CD8-positive, alpha-beta memory T cell (primary cell): ENCODE measurements at regions not wholly inside any gene's neighbourhood (a gene's known extent, or its start where the extent isn't known, plus 50 kb on each side); places are given as distances from the start of the nearest gene placed in this dataset.
"Not testable (repeated sequence)": the region's sequence is repeated elsewhere in the genome, so short reads cannot be mapped to it uniquely, and the experiment has no call there.

ENCODE experiments used
- CTCF ChIA-PET: fragments of 350-600 bp; sonication (Branson Sonifier 250); formaldehyde crosslinking; loops from one replicate; lab custom pipeline; 2021; ENCODE audit warnings: antibody characterized with exemption; lab: Charles Lee
- POLR2A ChIA-PET: fragments of 350-600 bp; sonication (Branson Sonifier 250); formaldehyde crosslinking; loops from one replicate; lab custom pipeline; 2021; ENCODE audit warnings: antibody characterized with exemption; lab: Charles Lee
- DNase-seq, 5 donors: peaks; one replicate each; pipeline versions ENCODE4 v3.0.0 to v3.0.0-alpha.2; 2020 to 2022; ENCODE audit warnings: mixed read lengths in 1 of 5
- H3K27ac ChIP-seq: one replicate; pipeline ENCODE4 v1.7.0; 2013; ENCODE audit warnings: low read depth, mild to moderate bottlenecking, low read length, moderate library complexity
- H3K27me3 ChIP-seq: 2 replicates; pipeline ENCODE4 v1.7.0; 2013; ENCODE audit warnings: low read length, mild to moderate bottlenecking; ENCODE audit not compliant: insufficient read depth, poor library complexity, severe bottlenecking
- H3K36me3 ChIP-seq: 2 replicates; pipeline ENCODE4 v1.7.0; 2013; ENCODE audit warnings: mild to moderate bottlenecking, low read length, moderate library complexity; ENCODE audit not compliant: insufficient read depth
- H3K4me1 ChIP-seq: 2 replicates; pipeline ENCODE4 v1.7.0; 2013; ENCODE audit warnings: mild to moderate bottlenecking, low read length, moderate library complexity; ENCODE audit not compliant: insufficient read depth
- H3K4me3 ChIP-seq: 2 replicates; pipeline ENCODE4 v1.7.0; 2013; ENCODE audit warnings: mild to moderate bottlenecking, low read length
- H3K9me3 ChIP-seq: 2 replicates; pipeline ENCODE4 v1.7.0; 2013; ENCODE audit warnings: mild to moderate bottlenecking, low read length
- H3K27ac Mint-ChIP-seq, 8 donors: one replicate each; pipeline ENCODE4 v1.8.0; 2020 to 2021; ENCODE audit warnings: mixed read lengths in 8 of 8, mild to moderate bottlenecking in 6 of 8, inconsistent platforms in 3 of 8, moderate library complexity in 3 of 8
- H3K27me3 Mint-ChIP-seq, 2 donors: one replicate each; pipeline ENCODE4 v1.8.0; 2020 to 2021; ENCODE audit warnings: mixed read lengths in 2 of 2, mild to moderate bottlenecking in 1 of 2, moderate library complexity in 1 of 2
- H3K36me3 Mint-ChIP-seq, 3 donors: one replicate each; pipeline ENCODE4 v1.8.0; 2020 to 2021; ENCODE audit warnings: mixed read lengths in 3 of 3, inconsistent platforms in 1 of 3, mild to moderate bottlenecking in 1 of 3
- H3K4me1 Mint-ChIP-seq, 3 donors: one replicate each; pipeline ENCODE4 v1.8.0; 2020 to 2021; ENCODE audit warnings: mixed read lengths in 3 of 3, inconsistent platforms in 1 of 3, mild to moderate bottlenecking in 1 of 3
- H3K4me3 Mint-ChIP-seq, 7 donors: one replicate each; pipeline ENCODE4 v1.8.0; 2020 to 2021; ENCODE audit warnings: mixed read lengths in 7 of 7, mild to moderate bottlenecking in 6 of 7, moderate library complexity in 4 of 7, inconsistent platforms in 2 of 7
- H3K9me3 Mint-ChIP-seq, 5 donors: one replicate each; pipeline ENCODE4 v1.8.0; 2020 to 2022; ENCODE audit warnings: mixed read lengths in 5 of 5, mild to moderate bottlenecking in 3 of 5, moderate library complexity in 2 of 5, inconsistent platforms in 1 of 5

GRCh38 chr9:31542384-31543055 lies 841.9 kb upstream of the ACO1 start:
- peaks cover 0 to 4% (median 1%) of the 10 kb centered on the region in 3 donors for H3K36me3 Mint-ChIP-seq
- no peaks in the 10 kb centered on the region for H3K27me3 Mint-ChIP-seq
- Histone ChIP-seq H3K9me3 (no peaks in the 10 kb centered on the region), H3K27ac (no peak overlapping the region), H3K27me3 (no peaks in the 10 kb centered on the region), H3K4me3 (no peak overlapping the region), H3K4me1 (no peaks in the 10 kb centered on the region), H3K36me3 (no peaks in the 10 kb centered on the region)
- peak in 3 of 5 donors; percentile 6 to 51 (median 29) for DNase-seq
- peaks cover 18 to 27% (median 25%) of the 10 kb centered on the region in 3 donors for H3K4me1 Mint-ChIP-seq
- peak overlapping the region in 4 of 7 donors; percentile 40 to 67 (median 50) for H3K4me3 Mint-ChIP-seq
- ChIA-PET POLR2A (no interaction called here), CTCF (interaction anchor here (0.8 to 1.8 kb wide), 13 partner anchors 9 to 423 kb away, joined by 3 to 12 read pairs (median 3); no protein-coding TSS in a partner anchor)
- H3K9me3 Mint-ChIP-seq, result no peaks in the 10 kb centered on the region
- peak overlapping the region in 6 of 8 donors; percentile 2 to 84 (median 57) for H3K27ac Mint-ChIP-seq

GRCh38 chr9:31554941-31555340 lies 829.5 kb upstream of the ACO1 start:
- Histone ChIP-seq H3K27me3 (no peaks in the 10 kb centered on the region), H3K36me3 (no peaks in the 10 kb centered on the region), H3K4me1 (no peaks in the 10 kb centered on the region), H3K9me3 (no peaks in the 10 kb centered on the region), H3K4me3 (no peak overlapping the region), H3K27ac (no peak overlapping the region)
- H3K4me1 Mint-ChIP-seq, result peaks cover 0 to 4% (median 0%) of the 10 kb centered on the region in 3 donors
- H3K36me3 Mint-ChIP-seq, result peaks cover 0 to 10% (median 0%) of the 10 kb centered on the region in 3 donors
- no peak for DNase-seq
- ChIA-PET POLR2A (no interaction called here), CTCF (no interaction called here)
- H3K4me3 Mint-ChIP-seq, result no peak overlapping the region
- peaks cover 0 to 3% (median 0%) of the 10 kb centered on the region in 5 donors for H3K9me3 Mint-ChIP-seq
- H3K27ac Mint-ChIP-seq, result no peak overlapping the region
- H3K27me3 Mint-ChIP-seq, result no peaks in the 10 kb centered on the region

DNA sequence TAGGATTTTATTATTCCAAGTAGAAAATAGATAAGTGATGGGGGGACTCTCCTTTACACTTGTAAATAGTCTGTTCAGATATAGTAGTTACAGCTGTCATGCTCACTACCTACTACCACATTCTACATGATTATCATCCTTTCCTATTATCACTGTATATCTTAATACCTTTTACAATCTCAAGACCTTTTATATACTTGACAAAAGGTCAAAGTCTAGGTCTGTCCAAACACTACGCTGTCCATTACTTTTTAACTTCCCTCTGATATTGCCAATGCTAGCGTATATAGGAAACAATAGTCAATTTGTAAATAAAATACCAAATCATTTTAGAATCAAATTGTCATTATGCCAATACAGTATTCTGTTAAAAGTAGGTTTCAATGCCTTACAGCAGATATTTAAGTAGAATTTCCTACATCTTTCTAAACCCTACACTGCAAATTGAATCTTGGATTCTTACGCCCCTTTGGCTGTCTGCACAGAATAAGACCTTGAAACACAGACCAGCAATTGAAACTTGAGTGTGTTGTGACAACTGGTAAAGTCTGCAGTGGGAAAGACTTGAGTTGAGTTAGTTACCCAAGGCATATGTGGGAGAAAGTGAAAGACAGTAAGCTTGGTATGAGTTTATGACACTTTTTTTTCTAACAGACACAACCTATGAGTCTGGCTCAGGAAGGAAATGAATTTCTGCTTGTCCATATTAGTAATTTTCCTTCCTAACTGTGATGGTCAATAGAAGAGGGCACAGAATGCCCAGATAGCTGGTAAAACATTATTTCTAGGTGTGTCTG lies 827.6 kb upstream of the ACO1 start:
- no peaks in the 10 kb centered on the region for H3K27me3 Mint-ChIP-seq
- no peaks in the 10 kb centered on the region for H3K4me1 ChIP-seq
- no peaks in the 10 kb centered on the region for H3K27me3 ChIP-seq
- CTCF ChIA-PET, result no interaction called here
- no peaks in the 10 kb centered on the region for H3K9me3 ChIP-seq
- H3K27ac ChIP-seq, result no peak overlapping the region
- H3K36me3 Mint-ChIP-seq, result peaks cover 0 to 10% (median 0%) of the 10 kb centered on the region in 3 donors
- peaks cover 0 to 4% (median 0%) of the 10 kb centered on the region in 3 donors for H3K4me1 Mint-ChIP-seq
- no peak for DNase-seq
- H3K36me3 ChIP-seq, result no peaks in the 10 kb centered on the region
- H3K27ac Mint-ChIP-seq, result no peak overlapping the region
- POLR2A ChIA-PET, result no interaction called here
- peaks cover 0 to 3% (median 0%) of the 10 kb centered on the region in 5 donors for H3K9me3 Mint-ChIP-seq
- H3K4me3 ChIP-seq, result no peak overlapping the region
- no peak overlapping the region for H3K4me3 Mint-ChIP-seq

DNA sequence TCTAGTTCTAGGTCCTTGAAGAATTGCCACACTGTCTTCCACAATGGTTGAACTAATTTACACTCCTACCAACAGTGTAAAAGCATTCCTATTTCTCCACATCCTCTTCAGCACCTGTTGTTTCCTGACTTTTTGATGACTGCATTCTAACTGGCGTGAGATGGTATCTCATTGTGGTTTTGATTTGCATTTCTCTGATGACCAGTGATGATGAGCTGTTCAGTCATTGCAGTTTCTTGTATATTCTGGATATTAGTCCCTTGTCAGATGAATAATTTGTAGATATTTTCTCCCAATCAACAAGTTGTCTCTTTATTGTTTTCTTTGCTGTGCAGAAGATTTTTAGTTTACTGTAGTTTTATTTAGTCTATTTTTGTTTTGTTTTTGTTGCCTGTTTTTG lies 812.3 kb upstream of the ACO1 start:
- H3K9me3 Mint-ChIP-seq, CTCF ChIA-PET, H3K27me3 Mint-ChIP-seq, DNase-seq, H3K27me3 ChIP-seq, H3K27ac ChIP-seq, H3K4me3 Mint-ChIP-seq, H3K9me3 ChIP-seq, H3K36me3 ChIP-seq, H3K4me1 Mint-ChIP-seq, H3K4me1 ChIP-seq, H3K27ac Mint-ChIP-seq, H3K4me3 ChIP-seq, H3K36me3 Mint-ChIP-seq, POLR2A ChIA-PET: not testable (repeated sequence)

GRCh38 chr9:31573561-31573960 lies 810.9 kb upstream of the ACO1 start:
- H3K4me3 Mint-ChIP-seq, result no peak overlapping the region
- H3K27me3 Mint-ChIP-seq, result peaks cover 0 to 3% of the 10 kb centered on the region in 2 donors

GRCh38 chr9:31574006-31574765 lies 810.3 kb upstream of the ACO1 start:
- peaks cover 0 to 3% of the 10 kb centered on the region in 2 donors for H3K27me3 Mint-ChIP-seq
- Histone ChIP-seq H3K27me3 (no peaks in the 10 kb centered on the region), H3K4me1 (no peaks in the 10 kb centered on the region), H3K4me3 (no peak overlapping the region), H3K27ac (no peak overlapping the region), H3K9me3 (no peaks in the 10 kb centered on the region), H3K36me3 (no peaks in the 10 kb centered on the region)
- H3K4me3 Mint-ChIP-seq, result no peak overlapping the region
- DNase-seq, result no peak
- ChIA-PET POLR2A (no interaction called here), CTCF (interaction anchor here (1.1 kb wide), 1 partner anchor 32 kb away, joined by 3 read pairs; no protein-coding TSS in a partner anchor)
- peaks cover 0 to 6% (median 0%) of the 10 kb centered on the region in 3 donors for H3K36me3 Mint-ChIP-seq
- peaks cover 0 to 3% (median 2%) of the 10 kb centered on the region in 5 donors for H3K9me3 Mint-ChIP-seq
- peaks cover 0 to 5% (median 2%) of the 10 kb centered on the region in 3 donors for H3K4me1 Mint-ChIP-seq
- H3K27ac Mint-ChIP-seq, result no peak overlapping the region

More at GRCh38 chr9:31573561-31573960, 810.9 kb upstream of the ACO1 start:
- Mint-ChIP-seq H3K4me1 (peaks cover 0 to 5% (median 2%) of the 10 kb centered on the region in 3 donors), H3K36me3 (peaks cover 0 to 6% (median 0%) of the 10 kb centered on the region in 3 donors), H3K27ac (no peak overlapping the region), H3K9me3 (peaks cover 0 to 3% (median 2%) of the 10 kb centered on the region in 5 donors)
- Histone ChIP-seq H3K9me3 (no peaks in the 10 kb centered on the region), H3K27ac (no peak overlapping the region), H3K4me3 (no peak overlapping the region), H3K4me1 (no peaks in the 10 kb centered on the region), H3K27me3 (no peaks in the 10 kb centered on the region), H3K36me3 (no peaks in the 10 kb centered on the region)
- ChIA-PET POLR2A (no interaction called here), CTCF (no interaction called here)
- no peak for DNase-seq

- peaks cover 0 to 6% (median 0%) of the 10 kb centered on the region in 3 donors for H3K36me3 Mint-ChIP-seq
- ChIA-PET POLR2A (no interaction called here), CTCF (no interaction called here)
- DNase-seq, result no peak
- no peaks in the 10 kb centered on the region for H3K4me1 ChIP-seq
- H3K9me3 Mint-ChIP-seq, result no peaks in the 10 kb centered on the region
- no peak overlapping the region for H3K4me3 ChIP-seq
- no peak overlapping the region for H3K4me3 Mint-ChIP-seq
- no peaks in the 10 kb centered on the region for H3K27me3 Mint-ChIP-seq
- no peaks in the 10 kb centered on the region for H3K4me1 Mint-ChIP-seq
- no peak overlapping the region for H3K27ac ChIP-seq
- H3K36me3 ChIP-seq, result no peaks in the 10 kb centered on the region
- H3K27ac Mint-ChIP-seq, result no peak overlapping the region
- no peaks in the 10 kb centered on the region for H3K9me3 ChIP-seq
- H3K27me3 ChIP-seq, result no peaks in the 10 kb centered on the region
Observed at GRCh38 chr9:31582071-31582470, 802.4 kb upstream of the ACO1 start.
